ES-I3 (cell line): ENCODE measurements at regions not wholly inside any gene's neighbourhood (a gene's known extent, or its start where the extent isn't known, plus 50 kb on each side); places are given as distances from the start of the nearest gene placed in this dataset.

Experiments used
- H3K36me3 ChIP-seq: 2 replicates; pipeline ENCODE4 v1.6.1; 2013; ENCODE audit warnings: mild to moderate bottlenecking, low read length, control low read depth, moderate library complexity; ENCODE audit not compliant: insufficient read depth
- H3K4me1 ChIP-seq: 2 replicates; pipeline ENCODE4 v1.6.1; 2013; ENCODE audit warnings: mild to moderate bottlenecking, control low read depth, low read length; ENCODE audit not compliant: insufficient read depth
- H3K9ac ChIP-seq: 2 replicates; pipeline ENCODE4 v1.6.1; 2013; ENCODE audit warnings: low read depth, mild to moderate bottlenecking, low read length, moderate library complexity
- H3K9me3 ChIP-seq: 2 replicates; pipeline ENCODE4 v1.6.1; 2013; ENCODE audit warnings: mild to moderate bottlenecking, low read length, moderate library complexity; ENCODE audit not compliant: control insufficient read depth, insufficient read depth

GRCh38 chr13:109479534-109479933, 306.8 kb downstream of the IRS2 start:
- no peaks in the 10 kb centered on the region for H3K36me3 ChIP-seq
- H3K9me3 ChIP-seq = no peaks in the 10 kb centered on the region
- H3K9ac ChIP-seq = no peak overlapping the region
- H3K4me1 ChIP-seq = no peaks in the 10 kb centered on the region

- Histone ChIP-seq H3K9me3 (no peaks in the 10 kb centered on the region), H3K9ac (no peak overlapping the region), H3K36me3 (no peaks in the 10 kb centered on the region), H3K4me1 (no peaks in the 10 kb centered on the region)
Measured at GRCh38 chr13:109476001-109476400, 310.4 kb downstream of the IRS2 start.

GRCh38 chr13:109468123-109468522, 318.3 kb downstream of the IRS2 start:
- Histone ChIP-seq H3K9ac (no peak overlapping the region), H3K36me3 (no peaks in the 10 kb centered on the region), H3K9me3 (no peaks in the 10 kb centered on the region; the same call in 1 of the 2 replicates), H3K4me1 (no peaks in the 10 kb centered on the region)

GRCh38 chr13:109465148-109465547, 321.2 kb downstream of the IRS2 start:
- H3K9ac ChIP-seq = no peak overlapping the region
- no peaks in the 10 kb centered on the region for H3K4me1 ChIP-seq
- H3K9me3 ChIP-seq = no peaks in the 10 kb centered on the region; the same call in 1 of the 2 replicates
- no peaks in the 10 kb centered on the region for H3K36me3 ChIP-seq

GRCh38 chr13:109454167-109454917, 332.0 kb downstream of the IRS2 start:
- Histone ChIP-seq H3K9me3 (peaks cover 4% of the 10 kb centered on the region; the same call in 1 of the 2 replicates), H3K9ac (no peak overlapping the region), H3K4me1 (no peaks in the 10 kb centered on the region)

GRCh38 chr13:109451726-109452125, 334.7 kb downstream of the IRS2 start:
- H3K9me3 ChIP-seq = peaks cover 4% of the 10 kb centered on the region; the same call in 1 of the 2 replicates
- H3K9ac ChIP-seq = no peak overlapping the region
- H3K4me1 ChIP-seq = no peaks in the 10 kb centered on the region
- H3K36me3 ChIP-seq = no peaks in the 10 kb centered on the region

More at GRCh38 chr13:109454167-109454917, 332.0 kb downstream of the IRS2 start:
- H3K36me3 ChIP-seq = no peaks in the 10 kb centered on the region

GRCh38 chr13:109448629-109449028, 337.8 kb downstream of the IRS2 start:
- Histone ChIP-seq H3K4me1 (no peaks in the 10 kb centered on the region), H3K9ac (no peak overlapping the region), H3K9me3 (peaks cover 4% of the 10 kb centered on the region; the same call in 1 of the 2 replicates), H3K36me3 (no peaks in the 10 kb centered on the region)

- Histone ChIP-seq H3K9ac (no peak overlapping the region), H3K9me3 (peaks cover 2% of the 10 kb centered on the region; the same call in 1 of the 2 replicates), H3K36me3 (no peaks in the 10 kb centered on the region), H3K4me1 (no peaks in the 10 kb centered on the region)
Measured at GRCh38 chr13:109447667-109448066, 338.7 kb downstream of the IRS2 start.

GRCh38 chr13:109440320-109440719, 346.1 kb downstream of the IRS2 start:
- Histone ChIP-seq H3K4me1 (no peaks in the 10 kb centered on the region), H3K9ac (no peak overlapping the region), H3K36me3 (no peaks in the 10 kb centered on the region), H3K9me3 (no peaks in the 10 kb centered on the region; the same call in 1 of the 2 replicates)

GRCh38 chr13:109439813-109440212, 346.6 kb downstream of the IRS2 start:
- Histone ChIP-seq H3K9me3 (no peaks in the 10 kb centered on the region; the same call in 1 of the 2 replicates), H3K9ac (no peak overlapping the region), H3K4me1 (no peaks in the 10 kb centered on the region), H3K36me3 (no peaks in the 10 kb centered on the region)

GRCh38 chr13:109436841-109437240, 349.5 kb downstream of the IRS2 start:
- Histone ChIP-seq H3K4me1 (no peaks in the 10 kb centered on the region), H3K9me3 (peaks cover 3% of the 10 kb centered on the region; the same call in 1 of the 2 replicates), H3K36me3 (no peaks in the 10 kb centered on the region)

GRCh38 chr13:109436055-109436622, 350.2 kb downstream of the IRS2 start:
- Histone ChIP-seq H3K4me1 (no peaks in the 10 kb centered on the region), H3K9me3 (peaks cover 3% of the 10 kb centered on the region; the same call in 1 of the 2 replicates), H3K9ac (no peak overlapping the region), H3K36me3 (no peaks in the 10 kb centered on the region)

More at GRCh38 chr13:109436841-109437240, 349.5 kb downstream of the IRS2 start:
- no peak overlapping the region for H3K9ac ChIP-seq

GRCh38 chr13:109431217-109431616, 355.2 kb downstream of the IRS2 start:
- Histone ChIP-seq H3K4me1 (no peaks in the 10 kb centered on the region), H3K9me3 (peaks cover 5% of the 10 kb centered on the region; the same call in 1 of the 2 replicates), H3K36me3 (no peaks in the 10 kb centered on the region), H3K9ac (no peak overlapping the region)

GRCh38 chr13:109428146-109428545, 358.2 kb downstream of the IRS2 start:
- H3K9ac ChIP-seq = no peak overlapping the region

GRCh38 chr13:109427695-109428094, 358.7 kb downstream of the IRS2 start:
- peaks cover 3% of the 10 kb centered on the region; the same call in 1 of the 2 replicates for H3K9me3 ChIP-seq
- no peak overlapping the region for H3K9ac ChIP-seq
- no peaks in the 10 kb centered on the region for H3K4me1 ChIP-seq
- no peaks in the 10 kb centered on the region for H3K36me3 ChIP-seq

More at GRCh38 chr13:109428146-109428545, 358.2 kb downstream of the IRS2 start:
- Histone ChIP-seq H3K9me3 (peaks cover 5% of the 10 kb centered on the region; the same call in 1 of the 2 replicates), H3K36me3 (no peaks in the 10 kb centered on the region), H3K4me1 (no peaks in the 10 kb centered on the region)
